HG02588 (cell line): ENCODE measurements at regions not wholly inside any gene's neighbourhood (a gene's known extent, or its start where the extent isn't known, plus 50 kb on each side); places are given as distances from the start of the nearest gene placed in this dataset.
"Not testable (repeated sequence)": the region's sequence is repeated elsewhere in the genome, so short reads cannot be mapped to it uniquely, and the experiment has no call there.

ENCODE experiments used
- ATAC-seq: cut with Tn5 transposase; IDR thresholded peaks from one replicate; pipeline ENCODE4 v1.9.1; 2021; ENCODE audit warnings: mild to moderate bottlenecking, moderate library complexity; ENCODE audit not compliant: unreplicated experiment

DNA sequence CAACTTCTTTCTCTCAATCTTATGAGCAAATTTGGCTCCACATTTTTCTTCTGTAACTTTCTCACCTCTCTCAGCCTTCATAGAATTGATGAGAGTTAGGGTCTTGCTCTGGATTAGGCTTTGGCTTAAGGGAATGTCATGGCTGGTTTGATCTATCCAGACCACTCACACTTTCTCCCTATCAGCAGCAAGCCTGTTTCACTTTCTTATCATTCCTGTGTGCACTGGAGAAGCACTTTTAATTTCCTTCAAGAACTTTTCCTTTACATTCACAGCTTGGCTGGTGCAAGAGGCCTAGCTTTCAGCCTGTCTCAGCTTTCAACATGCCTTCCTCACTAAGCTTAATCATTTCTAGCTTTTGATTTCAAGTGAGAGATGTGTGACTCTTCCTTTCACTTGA is 134.5 kb upstream of the FZD8 start:
- not testable (repeated sequence) for ATAC-seq

DNA sequence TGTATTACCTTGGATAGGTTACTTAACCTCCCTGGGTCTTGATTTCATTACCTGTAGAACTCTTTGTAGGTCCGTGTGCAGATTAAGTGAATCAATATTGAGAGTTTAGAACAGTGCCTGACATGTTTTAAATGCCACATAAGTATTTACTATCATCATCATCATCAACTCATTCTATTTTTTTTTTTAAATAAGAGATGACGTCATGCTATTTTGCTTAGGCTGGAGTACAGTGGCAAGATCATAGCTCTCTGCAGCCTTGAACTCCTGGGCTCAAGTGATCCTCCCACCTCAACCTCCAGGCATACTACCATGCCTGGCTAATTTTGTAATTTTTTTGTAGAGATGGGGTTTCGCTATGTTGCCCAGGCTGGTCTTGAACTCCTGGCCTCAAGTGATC is 132.0 kb upstream of the FZD8 start:
- ATAC-seq = no peak

- no peak for ATAC-seq
These were observed 128.8 kb upstream of the FZD8 start for GRCh38 chr10:35770817-35771355.

DNA sequence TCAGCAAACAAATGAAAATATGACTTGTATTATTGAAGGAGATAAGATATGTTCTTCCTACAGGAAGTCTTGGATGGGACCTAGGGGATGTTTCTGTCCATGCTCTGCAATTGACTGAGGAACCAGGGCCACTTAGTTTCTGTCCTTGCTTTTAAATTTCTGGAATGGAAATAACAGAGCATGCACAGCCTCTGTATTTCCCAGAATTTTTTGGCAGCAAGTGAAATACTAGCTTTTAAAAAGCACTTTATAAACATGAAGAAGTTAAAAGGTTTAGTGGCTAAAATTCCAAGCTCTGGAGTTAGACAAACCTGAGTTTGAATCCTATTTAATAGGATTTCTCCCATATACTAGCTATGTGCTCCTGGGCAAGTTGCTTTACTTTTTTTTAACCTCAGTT is 127.7 kb upstream of the FZD8 start:
- no peak for ATAC-seq

DNA sequence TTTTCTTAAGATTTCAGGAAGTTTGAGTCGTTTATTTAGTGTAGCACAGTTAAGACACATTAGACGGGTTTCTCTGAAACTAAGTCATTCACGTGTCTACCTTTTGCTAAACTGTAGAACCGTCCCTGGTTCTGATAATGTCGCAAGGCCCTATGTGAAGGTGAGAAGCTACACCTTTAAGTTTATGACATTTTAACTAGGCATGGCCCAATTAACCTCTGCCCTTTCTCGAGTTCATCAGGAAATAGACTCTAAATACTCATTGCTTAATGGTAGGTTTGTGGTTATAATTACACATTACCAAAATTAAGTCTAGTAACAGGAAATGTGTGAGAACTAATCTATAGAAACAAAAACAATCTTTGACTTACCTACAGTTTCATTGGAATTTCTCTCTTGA is 126.6 kb upstream of the FZD8 start:
- ATAC-seq = no peak

GRCh38 chr10:35768011-35768410 is 125.9 kb upstream of the FZD8 start:
- ATAC-seq = no peak

GRCh38 chr10:35765996-35766395 is 123.9 kb upstream of the FZD8 start:
- no peak for ATAC-seq

DNA sequence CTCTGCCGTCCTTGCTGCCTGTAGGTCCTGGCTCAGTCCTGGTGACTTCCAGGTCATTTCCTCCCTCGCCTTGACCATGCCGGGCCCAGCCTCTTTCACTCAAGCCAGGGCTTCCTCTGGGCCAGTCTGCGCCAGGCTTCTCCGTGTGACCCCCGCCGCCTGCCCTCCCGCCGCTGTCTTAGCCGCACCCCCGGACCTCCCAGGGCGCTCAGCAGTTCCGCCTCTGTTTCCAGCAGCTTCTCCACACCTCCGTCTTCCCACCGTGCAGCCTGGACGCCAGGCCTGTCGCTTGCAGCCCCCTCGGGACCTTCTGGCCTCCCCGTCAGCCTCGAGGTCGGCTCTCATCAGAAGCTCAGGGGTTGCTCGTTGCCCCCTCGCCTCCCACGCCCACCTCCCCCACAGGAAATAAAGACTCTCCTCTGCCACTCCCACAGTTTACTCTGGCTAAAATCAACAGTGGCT is 123.0 kb upstream of the FZD8 start:
- no peak for ATAC-seq

DNA sequence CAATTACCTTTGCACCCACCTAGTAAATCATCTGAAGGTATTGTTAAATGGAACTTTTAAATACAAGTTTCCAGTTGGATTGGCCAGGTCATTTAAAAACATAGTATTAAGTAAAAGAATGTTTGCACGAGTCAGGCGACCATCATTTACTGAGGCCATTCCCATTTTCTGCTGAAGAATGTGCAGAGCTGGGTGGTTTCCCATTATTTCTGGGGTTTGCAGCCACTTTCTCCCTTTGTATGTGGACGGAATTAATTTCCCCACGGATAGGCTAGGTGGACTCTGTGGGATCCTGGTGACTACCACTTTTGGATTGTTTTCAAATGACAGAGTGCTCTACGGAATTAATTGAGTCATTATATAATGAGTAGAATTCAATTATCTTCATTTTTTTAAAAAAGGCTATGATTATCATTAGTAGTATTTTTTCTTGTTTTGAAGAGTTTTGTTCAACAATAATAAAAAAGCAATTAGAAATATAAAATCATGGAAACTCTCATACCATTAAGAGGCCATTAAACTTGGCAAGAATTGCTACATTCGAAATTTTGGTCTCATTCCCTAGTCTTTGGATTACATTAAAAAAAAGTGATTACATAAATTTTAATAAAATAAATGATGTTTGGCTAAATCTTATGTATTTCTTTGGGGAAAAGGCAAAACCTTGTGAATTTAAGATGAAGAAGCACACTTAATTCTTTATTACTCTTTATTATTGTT is 120.4 kb upstream of the FZD8 start:
- ATAC-seq = no peak

DNA sequence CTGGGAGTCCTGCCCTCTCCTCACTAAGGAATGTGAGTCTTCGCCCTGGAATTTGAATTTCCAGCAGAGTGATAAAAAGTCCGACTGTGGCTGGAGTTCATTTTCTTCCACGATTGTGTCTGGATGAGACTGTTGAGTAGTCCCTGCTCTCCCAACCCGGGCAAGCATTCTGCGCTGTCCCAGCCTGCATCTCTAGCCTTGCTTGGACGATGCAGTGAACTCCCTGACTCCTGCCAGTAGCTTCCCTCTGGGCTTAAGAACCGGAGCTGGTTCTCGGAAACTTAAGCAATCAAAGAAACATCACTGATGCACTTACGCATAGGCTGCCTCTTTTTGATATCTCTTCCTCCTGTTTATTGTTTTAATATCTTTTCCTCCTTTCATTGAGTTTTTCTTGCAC is 116.0 kb upstream of the FZD8 start:
- no peak for ATAC-seq

DNA sequence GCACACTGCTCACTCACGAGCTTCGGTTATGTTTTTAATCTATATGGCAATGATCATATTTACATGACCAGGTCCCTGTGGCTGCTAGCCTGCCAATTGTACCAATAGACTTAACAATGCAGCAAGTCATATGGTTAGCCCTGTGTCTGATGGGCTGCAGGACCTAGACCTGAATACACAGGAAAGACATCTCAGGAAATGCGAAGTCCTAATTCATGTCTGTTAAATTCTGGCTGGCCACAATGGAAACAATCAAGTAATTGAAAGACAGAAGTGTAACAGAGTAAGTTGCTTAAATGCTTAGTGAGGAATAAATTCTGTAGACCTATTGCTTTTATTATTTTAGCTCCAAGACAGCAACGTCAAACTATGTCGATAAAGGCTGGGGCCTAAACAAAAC is 112.4 kb upstream of the FZD8 start:
- ATAC-seq = no peak

DNA sequence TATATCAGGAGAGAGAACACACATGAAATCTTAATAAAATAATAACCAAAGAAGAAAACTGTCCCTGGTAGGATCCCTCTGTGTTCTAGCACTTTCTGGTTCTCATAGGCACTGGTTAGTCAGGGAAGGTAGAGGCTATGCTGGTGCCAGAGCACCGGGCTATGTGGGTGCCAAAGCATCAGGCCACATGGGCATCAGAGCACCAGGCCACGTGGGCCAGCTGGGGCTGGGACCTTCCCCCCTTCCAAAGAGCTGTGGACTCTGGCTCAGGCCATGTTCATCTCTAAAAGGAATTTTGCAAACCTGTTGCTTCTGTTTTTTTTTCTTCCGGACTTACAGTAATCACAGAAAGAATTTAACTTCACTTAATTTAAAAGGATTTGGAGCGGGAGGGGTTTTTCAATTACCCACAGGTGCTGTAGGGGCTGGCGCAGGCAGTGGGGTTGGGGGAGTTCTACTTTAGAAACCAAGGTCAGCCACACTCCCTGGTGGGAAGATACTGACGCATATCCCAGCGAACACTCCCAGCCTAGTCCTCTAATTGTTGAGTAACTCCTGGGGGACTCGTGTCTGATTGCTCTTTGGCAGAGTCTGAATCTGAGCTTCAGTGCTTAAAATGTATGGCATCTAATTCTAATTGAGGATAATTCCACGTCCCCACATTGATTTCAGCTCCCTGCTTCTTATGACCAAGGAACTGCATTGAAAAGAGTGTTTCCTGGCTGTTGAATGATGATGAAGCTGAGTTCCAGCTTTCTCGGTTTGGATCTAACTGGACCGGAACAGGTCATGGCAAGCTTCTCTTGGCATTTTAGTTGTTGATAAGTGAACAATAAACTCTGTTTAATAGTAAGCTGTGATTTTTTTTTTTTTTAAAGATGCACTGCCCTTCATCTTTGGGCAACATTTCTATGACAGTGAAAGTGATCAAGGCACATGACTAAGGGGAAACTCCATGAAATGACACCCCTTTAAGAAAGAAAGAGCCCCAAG is 110.7 kb upstream of the FZD8 start:
- no peak for ATAC-seq

DNA sequence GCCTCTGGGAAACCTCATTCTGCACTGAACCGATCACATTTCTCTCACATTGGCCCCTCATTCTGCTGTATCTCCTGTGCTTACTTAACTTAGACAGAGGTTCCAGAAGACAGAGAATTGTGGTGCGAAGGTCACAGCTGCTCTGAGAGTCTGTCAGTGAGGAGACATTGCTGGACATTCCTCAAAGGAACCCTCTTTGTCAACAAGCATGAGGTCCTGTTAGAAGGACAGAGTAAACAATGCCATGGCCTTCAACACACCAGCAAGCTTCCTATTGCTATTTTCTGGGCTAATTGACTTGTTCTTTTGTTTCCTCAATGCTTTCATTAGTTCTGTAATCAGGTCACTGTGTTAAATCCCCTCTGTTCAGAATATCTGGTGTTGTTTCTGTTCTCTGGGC is 109.3 kb upstream of the FZD8 start:
- no peak for ATAC-seq

DNA sequence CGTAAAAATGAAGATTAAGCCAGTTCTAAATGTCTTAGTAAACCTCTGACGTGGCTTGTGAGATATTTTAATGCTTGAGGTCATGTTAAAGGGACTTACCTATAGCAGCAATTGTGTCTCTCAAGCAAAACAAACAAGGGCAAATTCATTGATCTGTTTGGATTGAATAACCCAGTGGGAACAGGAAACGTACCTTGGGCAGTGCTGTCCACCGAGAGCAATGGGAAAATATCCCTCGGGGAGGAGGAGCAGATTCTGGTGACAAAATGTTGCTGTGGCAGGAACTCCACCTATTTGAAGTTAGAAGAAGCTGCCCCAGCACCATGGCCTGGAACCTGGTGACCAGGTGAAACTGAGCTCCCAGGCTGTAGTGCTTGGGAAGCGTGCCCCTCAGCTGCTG is 107.1 kb upstream of the FZD8 start:
- ATAC-seq = no peak

- ATAC-seq = no peak
These were observed 103.7 kb upstream of the FZD8 start for GRCh38 chr10:35745617-35746403.

DNA sequence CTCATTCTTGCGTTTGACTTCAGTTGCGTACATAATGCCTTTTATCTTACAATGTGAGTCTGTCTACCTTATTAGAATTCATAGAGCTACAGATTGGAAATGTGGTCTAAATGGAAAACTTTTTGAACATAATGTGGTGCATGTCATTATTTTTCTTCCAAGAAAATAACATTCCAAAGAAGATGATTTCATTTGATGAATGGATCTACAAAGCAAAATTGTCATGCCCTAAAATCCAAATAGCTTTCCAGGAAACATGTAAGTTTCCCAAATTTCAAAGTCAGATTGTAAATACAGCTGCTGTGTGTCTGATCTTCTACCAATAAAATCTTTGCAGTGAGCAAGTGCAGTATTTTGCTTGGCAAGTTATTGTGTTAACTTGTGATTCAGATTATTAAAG is 101.8 kb upstream of the FZD8 start:
- no peak for ATAC-seq

DNA sequence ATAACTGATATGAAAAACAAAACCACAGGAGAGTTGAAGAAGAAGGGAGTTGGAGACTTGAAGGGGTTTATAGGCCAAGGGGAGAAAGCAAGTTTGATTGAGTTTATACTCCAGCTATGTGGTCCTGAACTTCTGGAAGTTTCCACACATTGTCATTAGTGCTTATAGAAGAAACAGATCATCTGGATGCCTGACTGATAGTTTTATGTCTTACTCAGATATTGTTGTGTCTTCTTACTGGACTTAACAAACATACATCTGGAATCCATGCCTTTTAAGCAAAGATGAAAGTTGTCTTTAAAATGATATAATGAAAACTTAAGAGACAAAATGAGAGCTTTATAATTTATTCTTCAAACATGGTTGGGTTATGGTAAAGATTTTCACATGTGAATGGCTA is 101.3 kb upstream of the FZD8 start:
- no peak for ATAC-seq

DNA sequence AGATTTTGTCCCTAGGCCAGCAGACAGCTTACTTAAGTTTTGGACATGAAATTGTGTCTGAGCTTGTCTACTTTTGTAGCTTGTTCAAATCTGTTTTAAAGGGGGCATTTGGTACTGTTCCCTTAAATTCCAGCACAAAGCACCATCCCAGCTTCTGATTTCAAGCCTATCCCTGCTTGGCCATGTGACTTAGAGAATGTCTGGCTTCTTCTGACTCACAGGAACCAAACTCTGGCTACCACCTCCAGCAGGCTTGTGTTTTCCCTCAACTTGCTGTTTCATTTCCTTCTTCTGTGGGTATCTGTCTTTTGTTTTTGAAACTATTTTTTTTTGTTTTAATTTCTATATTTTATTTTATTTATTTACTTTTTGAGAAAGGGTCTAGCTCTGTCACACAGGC is 97.9 kb upstream of the FZD8 start:
- ATAC-seq = no peak

DNA sequence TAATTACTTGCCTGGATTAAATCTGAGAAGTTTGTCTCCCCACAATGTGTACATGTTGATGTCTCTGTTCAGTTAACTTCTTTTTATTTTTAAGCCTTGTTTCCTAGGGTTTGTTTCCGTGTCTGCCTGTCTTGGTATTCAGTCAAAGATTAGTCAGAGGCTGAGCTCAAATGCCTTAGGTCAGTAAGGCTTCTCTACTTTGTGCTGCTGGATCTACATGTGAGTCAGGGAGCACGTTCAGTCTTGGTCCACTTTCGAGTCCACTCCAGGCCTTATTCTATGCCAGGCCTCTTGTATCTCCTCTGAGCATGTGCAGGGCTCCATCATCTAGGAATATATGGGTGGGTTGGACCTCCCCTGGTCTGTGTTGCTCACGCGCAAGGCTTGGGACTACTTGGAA is 93.3 kb upstream of the FZD8 start:
- ATAC-seq = no peak

DNA sequence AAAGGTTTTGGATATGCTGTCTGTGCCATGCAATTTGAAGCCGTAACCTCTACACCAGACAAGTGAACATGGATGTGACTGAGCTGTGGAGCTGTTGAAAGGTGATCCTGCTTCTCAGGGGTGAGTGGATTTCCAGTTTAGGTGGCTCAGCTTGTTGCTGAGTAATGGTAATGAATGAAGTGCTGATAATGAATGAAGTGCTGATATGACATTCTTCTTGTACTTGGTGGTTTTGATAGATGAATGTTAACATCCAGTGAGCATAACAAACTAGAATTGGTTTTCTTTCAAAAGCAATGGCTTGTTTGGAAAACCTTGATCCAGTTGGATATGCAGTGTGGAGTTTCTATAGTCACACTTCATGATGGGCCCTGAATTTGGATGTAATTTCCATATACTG is 89.7 kb upstream of the FZD8 start:
- no peak for ATAC-seq

- ATAC-seq = no peak
These were observed 86.2 kb upstream of the FZD8 start for GRCh38 chr10:35728341-35728740.
